HG02763 (cell line): ENCODE measurements at regions not wholly inside any gene's neighbourhood (a gene's known extent, or its start where the extent isn't known, plus 50 kb on each side); places are given as distances from the start of the nearest gene placed in this dataset.

Source experiments
- ATAC-seq: cut with Tn5 transposase; IDR thresholded peaks from one replicate; pipeline ENCODE4 v1.9.1; 2021; ENCODE audit warnings: mild to moderate bottlenecking, moderate library complexity; ENCODE audit not compliant: unreplicated experiment

GRCh38 chr1:59105548-59106507 is 191.1 kb upstream of the FGGY start:
- ATAC-seq: no peak

DNA sequence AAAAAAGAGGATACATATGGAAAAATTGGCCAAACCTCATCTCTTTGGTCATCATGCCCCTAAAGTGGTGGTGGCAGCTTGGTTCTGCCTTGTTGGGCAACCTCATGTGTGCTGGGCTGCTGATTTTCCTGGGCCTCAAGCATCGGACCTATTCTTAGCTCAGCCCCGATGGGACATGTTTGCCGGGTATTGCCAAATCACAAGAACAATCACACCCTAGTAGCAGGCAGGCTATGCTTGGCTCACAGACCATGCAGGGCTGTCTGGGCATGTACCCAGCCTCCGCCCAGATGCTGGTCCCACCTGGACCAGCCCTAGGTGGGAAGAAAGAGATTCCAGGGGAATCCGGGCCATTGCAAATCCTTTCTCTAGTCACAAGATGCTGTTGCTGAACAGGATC is 189.4 kb upstream of the FGGY start:
- ATAC-seq: no peak

- ATAC-seq: no peak
Measured at GRCh38 chr1:59107916-59108315, 189.0 kb upstream of the FGGY start.

DNA sequence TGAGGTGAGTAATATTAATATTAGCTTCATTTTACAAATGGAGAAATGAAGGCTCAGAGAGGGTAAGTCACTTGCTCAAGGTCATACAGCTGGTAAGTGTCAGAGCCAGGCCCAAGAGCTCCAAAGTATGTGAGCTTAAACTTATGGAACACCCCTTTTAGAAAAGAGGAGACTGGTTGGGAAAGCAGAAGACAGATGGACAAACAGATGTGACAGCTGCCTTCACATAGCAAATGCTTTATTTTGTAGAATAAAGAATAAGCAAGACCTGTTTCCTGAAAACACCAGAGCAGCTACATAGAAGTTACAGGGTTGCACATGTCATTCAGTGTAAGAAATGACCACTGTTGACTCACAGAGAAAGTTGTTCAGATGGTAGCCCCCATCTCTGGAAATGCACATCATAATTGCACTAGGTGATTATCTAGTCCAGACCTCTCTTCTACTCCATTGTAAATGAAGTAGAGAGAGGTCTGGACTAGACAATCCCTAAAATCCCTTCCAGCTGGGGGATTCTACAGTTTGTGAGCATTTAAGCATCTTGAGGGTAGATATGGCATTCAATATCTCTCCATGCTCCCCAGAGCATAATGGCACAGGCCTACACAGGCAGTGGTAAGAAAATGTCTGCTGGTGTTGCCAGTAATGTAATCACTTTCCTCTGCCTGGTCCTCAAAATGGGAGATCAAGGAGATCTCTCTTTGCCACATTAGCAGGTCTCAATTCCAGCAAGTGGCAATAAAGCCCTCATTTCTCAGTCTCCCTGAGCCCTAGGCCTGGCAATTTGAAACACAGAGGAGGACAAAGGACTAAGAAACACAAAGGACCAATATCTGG is 188.2 kb upstream of the FGGY start:
- ATAC-seq: no peak

DNA sequence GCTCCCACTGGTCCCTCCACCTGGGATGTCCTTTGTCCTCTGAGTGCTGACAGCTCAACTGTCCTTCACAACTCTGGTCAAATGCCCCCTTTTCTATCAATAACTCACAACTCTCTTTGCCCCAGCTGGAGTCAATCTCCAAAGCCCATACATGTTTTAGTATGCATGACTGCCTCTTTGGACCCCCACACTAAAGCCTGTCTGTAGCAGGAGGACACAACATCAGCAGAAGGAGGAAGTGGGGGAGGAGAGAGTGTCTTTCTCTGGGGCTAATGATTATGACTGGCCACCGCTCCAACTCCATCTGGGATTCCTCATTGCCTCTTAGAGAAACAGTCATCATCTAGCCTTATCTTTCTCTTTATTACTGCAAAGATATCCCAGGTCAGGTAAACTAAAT is 186.6 kb upstream of the FGGY start:
- ATAC-seq: no peak

GRCh38 chr1:59113876-59114457 is 182.9 kb upstream of the FGGY start:
- ATAC-seq: no peak

DNA sequence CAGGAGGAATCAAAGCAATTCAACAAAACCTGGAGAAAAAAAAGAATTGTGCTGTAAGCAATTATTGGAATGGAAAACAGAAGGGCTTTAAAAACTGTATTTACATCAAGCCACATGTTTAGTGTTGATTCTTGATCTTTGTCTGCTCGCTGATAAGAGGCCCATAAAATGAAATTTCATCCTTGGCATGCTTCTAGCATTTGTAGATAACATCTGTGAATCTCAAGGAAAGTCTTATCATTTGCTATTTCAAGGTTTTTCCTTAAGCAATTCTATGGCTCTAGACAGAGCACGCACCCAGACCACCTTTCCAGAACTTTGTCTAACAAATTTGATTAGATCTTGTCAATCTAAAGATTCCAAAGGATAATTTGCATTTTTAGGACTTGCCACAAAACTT is 181.0 kb upstream of the FGGY start:
- ATAC-seq: no peak

DNA sequence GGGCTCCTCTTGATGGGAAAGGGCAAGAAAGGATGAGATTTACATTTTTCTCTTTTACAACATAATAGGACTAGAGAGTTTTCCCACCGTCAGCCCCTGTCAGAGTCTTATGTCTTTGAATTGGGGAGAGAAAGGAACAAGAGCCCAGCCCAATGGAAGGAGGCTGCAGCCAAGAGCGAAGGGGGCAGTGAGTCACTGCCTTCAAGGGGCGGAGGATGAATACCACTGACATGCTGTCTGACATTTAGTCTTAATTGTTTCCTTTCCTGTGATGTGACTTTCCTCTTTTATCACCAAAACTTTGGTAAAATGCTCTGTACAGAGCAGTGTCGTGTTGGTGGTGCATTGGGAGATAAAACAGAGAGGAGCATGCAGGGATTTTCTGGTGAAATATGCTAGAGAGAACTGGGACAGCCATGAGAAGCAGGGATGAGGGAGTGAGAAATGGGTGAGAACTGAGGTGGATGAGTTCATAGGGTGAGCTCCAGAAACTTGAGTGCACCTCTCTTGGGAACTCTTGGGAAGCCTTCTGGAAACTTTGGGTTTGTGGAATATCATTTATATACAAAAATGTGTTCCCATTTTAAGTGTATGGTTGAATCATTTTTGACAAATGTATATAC is 179.9 kb upstream of the FGGY start:
- no peak for ATAC-seq

DNA sequence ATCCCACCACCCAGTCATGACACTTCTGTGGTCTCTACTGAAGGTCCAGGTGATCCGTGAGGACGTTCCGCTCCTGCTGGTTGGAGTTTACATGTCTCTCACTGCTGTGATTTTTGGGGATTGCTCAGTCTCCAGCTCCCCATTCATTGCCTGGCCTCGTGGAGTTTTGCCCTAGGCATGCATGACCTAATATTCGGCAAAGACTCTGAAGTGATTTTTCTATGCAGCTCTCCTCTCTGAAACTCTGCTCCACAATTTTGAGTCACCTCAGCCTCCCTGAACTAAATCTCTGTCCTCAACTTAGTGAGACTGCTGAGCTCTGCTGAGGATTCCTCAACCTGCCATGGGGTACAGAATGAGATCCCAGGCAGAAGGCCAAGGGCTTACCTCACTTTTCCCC is 174.4 kb upstream of the FGGY start:
- ATAC-seq: no peak

DNA sequence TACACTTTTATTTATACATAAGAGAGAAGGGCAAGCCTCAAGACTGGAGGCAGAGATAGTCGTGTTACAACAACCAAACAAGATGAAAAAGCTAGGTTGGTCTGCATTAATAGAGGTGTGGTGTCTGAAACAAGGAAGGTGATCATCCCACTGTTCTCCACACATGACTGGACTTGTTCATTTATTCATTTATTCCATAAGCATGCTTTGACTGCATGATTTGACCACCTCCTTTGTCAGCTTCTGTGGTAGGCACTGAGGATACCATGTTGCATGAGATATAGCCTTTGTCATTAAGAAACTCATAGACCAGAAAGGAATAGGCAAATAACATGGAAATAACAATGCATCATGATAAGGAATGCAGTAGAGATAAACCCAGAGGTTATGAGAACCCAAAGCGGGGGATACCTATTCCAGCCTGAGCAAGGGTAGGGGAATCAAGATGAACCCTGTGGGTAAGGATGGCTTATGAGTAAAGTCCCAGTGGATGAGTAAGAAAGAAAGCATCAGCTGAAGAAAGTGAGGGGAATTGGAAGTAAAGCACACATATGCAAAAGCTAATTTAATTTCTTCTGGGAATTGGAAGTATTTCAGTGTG is 173.7 kb upstream of the FGGY start:
- ATAC-seq: no peak

DNA sequence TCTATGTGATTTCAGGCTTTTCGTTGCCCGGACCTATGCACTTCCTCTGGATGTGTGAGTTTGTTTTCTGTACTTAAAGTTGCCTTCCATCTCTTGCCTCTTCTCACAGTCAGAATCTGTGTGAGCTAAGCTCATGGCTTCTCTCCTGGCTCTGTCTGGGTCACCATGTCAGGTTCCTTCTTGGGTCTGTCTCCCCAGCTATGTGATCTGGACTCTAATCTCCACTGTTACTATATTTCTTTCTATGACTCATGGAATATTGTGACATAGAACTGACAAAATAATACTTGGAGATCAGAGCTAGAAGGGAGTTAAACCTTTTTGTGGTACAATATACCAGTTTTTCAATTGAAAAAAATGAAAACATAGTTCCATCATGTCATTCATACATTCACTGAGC is 172.7 kb upstream of the FGGY start:
- ATAC-seq: no peak

- ATAC-seq: no peak
Measured at GRCh38 chr1:59125154-59125553, 171.7 kb upstream of the FGGY start.

DNA sequence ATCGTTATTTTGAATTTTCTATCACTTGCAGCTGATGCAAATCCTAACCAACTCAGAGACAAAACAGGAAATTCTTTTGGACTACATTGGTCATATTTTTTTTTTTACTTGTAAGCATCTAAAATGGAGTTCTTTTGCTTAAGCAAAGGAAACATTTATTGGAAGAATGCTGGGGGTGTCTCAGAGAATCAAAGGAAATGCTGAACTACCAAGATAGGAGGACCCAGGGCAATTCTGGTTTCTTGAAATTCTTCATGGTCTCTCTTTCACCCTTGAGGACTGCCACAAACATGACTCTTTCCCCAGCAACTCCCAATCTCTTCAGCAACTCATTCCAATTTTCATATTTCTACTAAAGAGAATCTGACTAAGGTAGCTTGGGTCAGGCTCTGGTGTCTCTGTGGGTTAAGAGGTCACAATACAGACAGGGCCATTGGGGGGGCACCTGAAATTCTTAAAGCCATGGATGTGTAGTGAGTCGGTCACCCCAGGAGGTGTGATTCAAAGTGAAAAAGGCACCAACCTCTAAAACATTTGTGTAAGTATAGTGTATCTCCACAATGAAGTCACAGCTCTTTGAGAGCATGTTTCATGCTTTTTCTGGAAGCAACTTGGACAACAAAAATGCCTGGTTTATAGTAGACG is 171.1 kb upstream of the FGGY start:
- ATAC-seq: no peak

DNA sequence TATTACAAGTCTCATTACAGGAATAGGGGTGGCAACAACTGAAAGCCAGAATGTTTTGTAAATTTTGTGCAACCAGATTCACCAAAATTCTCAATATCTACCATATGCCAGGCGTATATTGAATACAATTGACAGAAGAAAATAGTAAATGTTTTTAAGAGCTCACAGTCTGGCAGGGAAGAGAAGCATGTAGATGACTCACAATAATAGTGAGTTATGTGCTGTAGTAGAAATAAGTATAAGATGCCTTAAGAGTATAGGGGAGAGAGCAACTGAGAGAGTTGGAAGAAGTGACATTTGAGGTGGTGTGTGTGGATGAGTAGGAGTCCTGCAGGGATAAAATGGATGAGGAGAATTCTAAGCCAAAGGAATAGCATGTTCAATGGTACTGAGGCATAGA is 170.5 kb upstream of the FGGY start:
- ATAC-seq: no peak

GRCh38 chr1:59128239-59128736 is 168.6 kb upstream of the FGGY start:
- ATAC-seq: no peak

- no peak for ATAC-seq
Measured at GRCh38 chr1:59128784-59129227, 168.1 kb upstream of the FGGY start.

- ATAC-seq: no peak
Measured at GRCh38 chr1:59132295-59132694, 164.6 kb upstream of the FGGY start.

DNA sequence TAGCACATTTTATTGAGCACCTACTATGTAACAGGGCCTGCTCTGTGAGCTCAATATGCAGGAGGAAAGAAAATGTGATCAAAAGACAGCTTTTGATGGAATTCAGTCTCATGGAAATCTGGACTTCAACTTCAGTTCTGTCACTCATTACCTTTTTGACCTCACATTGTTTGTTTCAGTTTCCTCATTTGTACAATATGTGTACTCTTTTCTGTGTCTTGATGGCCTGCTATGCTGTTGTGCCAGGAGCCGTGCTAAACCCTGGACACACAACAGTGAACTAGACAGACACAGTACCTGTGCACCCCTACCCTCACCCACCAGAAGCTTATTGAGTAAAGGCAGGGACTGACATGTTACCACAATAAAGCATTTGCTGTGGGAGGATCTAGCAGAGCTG is 162.9 kb upstream of the FGGY start:
- no peak for ATAC-seq

GRCh38 chr1:59135761-59136255 is 161.1 kb upstream of the FGGY start:
- no peak for ATAC-seq
